ENCODE measurements at regions not wholly inside any gene's neighbourhood (a gene's known extent, or its start where the extent isn't known, plus 50 kb on each side); places are given as distances from the start of the nearest gene placed in this dataset.

GRCh38 chr1:199508072-199508471 is 519.4 kb upstream of the NR5A2 start (continued):
- no peak for TF ChIP-seq ZNF276 (CRISPR knock-in tag; IDR thresholded peaks at IDR 0.05; ENCODE audit: low read depth)

- intact Hi-C loops (cut with micrococcal nuclease; ENCODE audit: unreplicated experiment), result no loop called here
- no peaks in the 10 kb centered on the region for H3K9me3 ChIP-seq (ENCODE audit: low read length)
- no peak overlapping the region for H2AFZ ChIP-seq (ENCODE audit: low read length)
- whole genome bisulfite sequencing (ENCODE audit: low lambda C conversion rate), result 0% methylated on average over 2 of the region's 2 CpGs
- H3K79me2 ChIP-seq (ENCODE audit: insufficient read depth, low read length), result no peaks in the 10 kb centered on the region
- no peak overlapping the region for H3K4me2 ChIP-seq (ENCODE audit: low read depth, low read length)
- no peak for DNase-seq (ENCODE audit: low spot score)
- no peak overlapping the region for H3K9ac ChIP-seq (ENCODE audit: insufficient read depth, low read depth, low read length)
- no TSS peak for BruUV-seq (replicated peaks)
- H3K27ac ChIP-seq (ENCODE audit: extremely low read length, insufficient read depth, low read length), result no peak overlapping the region
- ATAC-seq, result no peak
- no peaks in the 10 kb centered on the region for H3K36me3 ChIP-seq (replicated peaks in 1 of 2; ENCODE audit: control insufficient read depth in 1 of 2, insufficient read depth in 2 of 2, low read length in 2 of 2)
- H3K4me3 ChIP-seq (replicated peaks in 1 of 3; ENCODE audit: insufficient read depth in 1 of 3, low read depth in 2 of 3, low read length in 3 of 3), result no peak overlapping the region
- POLR2A ChIA-PET, result no interaction called here
- no peaks in the 10 kb centered on the region for H4K20me1 ChIP-seq (ENCODE audit: insufficient read depth, low read length)
- no peaks in the 10 kb centered on the region for H3K4me1 ChIP-seq (ENCODE audit: insufficient read depth, low read length)
- no peaks in the 10 kb centered on the region for H3K27me3 ChIP-seq (ENCODE audit: control insufficient read depth in 1 of 2, insufficient read depth in 2 of 2, low read length in 2 of 2)
- no peak for FAIRE-seq
- CTCF ChIA-PET (ENCODE audit: low intra/inter-chr PET ratio, low total read pairs), result no interaction called here
- in situ Hi-C loops (cut with HindIII; ENCODE audit: extremely low pct_ligation_motif_present, low pct_unique_long_range_greater_than_20kb), result no loop called here
- no peak for TF ChIP-seq ISX (CRISPR knock-in tag; conservative IDR thresholded peaks at IDR 0.05)
- no peak for TF ChIP-seq ZNF383 (CRISPR knock-in tag; IDR thresholded peaks at IDR 0.05; ENCODE audit: borderline replicate concordance)
- TF ChIP-seq PITX1 (CRISPR knock-in tag; IDR thresholded peaks at IDR 0.05), result no peak
- TF ChIP-seq HNF4A (CRISPR knock-in tag; IDR thresholded peaks at IDR 0.05), result no peak
- no peak for TF ChIP-seq PAF1 (CRISPR knock-in tag; IDR thresholded peaks at IDR 0.05)
- TF ChIP-seq ZBTB38 (CRISPR knock-in tag; IDR thresholded peaks at IDR 0.05), result no peak
- no peak for TF ChIP-seq AKAP8 (CRISPR knock-in tag; IDR thresholded peaks at IDR 0.05)
- TF ChIP-seq GMEB2 (CRISPR knock-in tag; IDR thresholded peaks at IDR 0.05; ENCODE audit: low read depth), result no peak
- TF ChIP-seq SMARCE1 (IDR thresholded peaks at IDR 0.05; ENCODE audit: borderline replicate concordance), result no peak
- TF ChIP-seq MED8 (CRISPR knock-in tag; IDR thresholded peaks at IDR 0.05; ENCODE audit: insufficient replicate concordance), result no peak
- TF ChIP-seq ZNF446 (CRISPR knock-in tag; IDR thresholded peaks at IDR 0.05), result no peak
- TF ChIP-seq UBTF (CRISPR knock-in tag; IDR thresholded peaks at IDR 0.05), result no peak
- no peak for TF ChIP-seq MXD4 (CRISPR knock-in tag; IDR thresholded peaks at IDR 0.05)
- TF ChIP-seq REST (IDR thresholded peaks at IDR 0.05; ENCODE audit: borderline replicate concordance in 1 of 2, low read depth in 1 of 2, low read length in 2 of 2), result no peak
- TF ChIP-seq REL (CRISPR knock-in tag; conservative IDR thresholded peaks at IDR 0.05), result no peak
Observed at GRCh38 chr1:199508653-199509052, 518.9 kb upstream of the NR5A2 start.
